Adrenal gland (tissue), 5 donors: ENCODE measurements at regions not wholly inside any gene's neighbourhood (a gene's known extent, or its start where the extent isn't known, plus 50 kb on each side); places are given as distances from the start of the nearest gene placed in this dataset.
A peak's percentile ranks its signal among the peaks of the same experiment; 100 is the strongest.

Source experiments
- POLR2A ChIP-seq, 2 donors: fragments of 450-650 bp; IDR thresholded peaks; one replicate each; pipeline ENCODE4 v1.6.1; 2017; ENCODE audit warnings: antibody characterized with exemption in 2 of 2, mild to moderate bottlenecking in 2 of 2, moderate library complexity in 1 of 2
- TF ChIP-seq, protein P1 (sequence below), 6 experiments: fragments of 450-650 bp in 4 of 6; fragments of 200-600 bp in 2 of 6; sonication (generic) in 1 of 6; IDR thresholded peaks; 1 replicate in 5 of 6; 2 replicates in 1 of 6; pipeline versions ENCODE4 v1.5.1 to v1.8.0; 2016 to 2021; ENCODE audit warnings: antibody characterized with exemption in 6 of 6, mild to moderate bottlenecking in 2 of 6, moderate library complexity in 1 of 6
- donor health status: DM: no; HTN: no; CAD: no.

DNA sequence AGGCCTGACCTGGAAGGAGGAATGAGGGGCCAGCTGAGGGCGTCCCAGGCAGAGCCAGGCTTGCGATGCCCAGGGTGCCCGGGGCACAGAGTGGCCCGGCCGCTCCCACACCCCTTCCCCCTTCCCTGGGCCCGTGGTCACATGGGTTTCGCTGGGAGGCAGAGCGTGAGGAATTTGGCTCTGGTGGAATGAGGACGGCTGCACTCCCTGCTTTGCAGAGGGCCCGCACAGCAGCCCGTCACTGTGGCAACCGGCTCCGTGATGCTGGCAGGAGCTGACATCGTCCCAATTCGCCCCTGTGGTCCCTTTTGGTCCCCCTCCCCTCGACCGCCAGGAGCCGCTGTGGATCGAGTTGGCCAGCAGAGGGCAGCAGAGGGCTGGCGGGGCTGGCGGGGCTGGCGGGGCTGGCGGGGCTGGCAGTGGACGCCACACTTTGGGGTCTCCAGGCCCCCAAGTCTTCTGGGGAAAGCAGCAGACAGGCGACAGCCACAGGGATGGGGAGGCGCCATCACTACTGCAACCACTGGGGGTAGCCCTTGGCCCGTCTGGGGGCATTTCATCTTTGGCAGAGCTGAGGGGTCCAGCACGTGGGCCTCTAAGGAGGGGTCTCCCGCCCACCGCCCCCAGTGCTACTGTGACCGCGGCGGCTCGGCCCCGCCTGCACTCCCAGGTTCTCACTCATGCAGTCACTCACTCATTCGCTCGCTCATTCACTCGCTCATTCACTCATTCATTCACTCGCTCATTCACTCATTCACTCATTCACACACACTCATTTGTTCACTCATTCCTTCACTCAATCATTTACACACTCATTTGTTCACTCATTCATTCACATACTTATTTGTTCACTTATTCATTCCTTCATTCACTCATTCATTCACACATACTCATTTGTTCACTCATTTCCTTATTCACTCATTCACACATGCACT is 49.7 kb upstream of the BHLHE23 start:
- TF ChIP-seq, protein P1, sequence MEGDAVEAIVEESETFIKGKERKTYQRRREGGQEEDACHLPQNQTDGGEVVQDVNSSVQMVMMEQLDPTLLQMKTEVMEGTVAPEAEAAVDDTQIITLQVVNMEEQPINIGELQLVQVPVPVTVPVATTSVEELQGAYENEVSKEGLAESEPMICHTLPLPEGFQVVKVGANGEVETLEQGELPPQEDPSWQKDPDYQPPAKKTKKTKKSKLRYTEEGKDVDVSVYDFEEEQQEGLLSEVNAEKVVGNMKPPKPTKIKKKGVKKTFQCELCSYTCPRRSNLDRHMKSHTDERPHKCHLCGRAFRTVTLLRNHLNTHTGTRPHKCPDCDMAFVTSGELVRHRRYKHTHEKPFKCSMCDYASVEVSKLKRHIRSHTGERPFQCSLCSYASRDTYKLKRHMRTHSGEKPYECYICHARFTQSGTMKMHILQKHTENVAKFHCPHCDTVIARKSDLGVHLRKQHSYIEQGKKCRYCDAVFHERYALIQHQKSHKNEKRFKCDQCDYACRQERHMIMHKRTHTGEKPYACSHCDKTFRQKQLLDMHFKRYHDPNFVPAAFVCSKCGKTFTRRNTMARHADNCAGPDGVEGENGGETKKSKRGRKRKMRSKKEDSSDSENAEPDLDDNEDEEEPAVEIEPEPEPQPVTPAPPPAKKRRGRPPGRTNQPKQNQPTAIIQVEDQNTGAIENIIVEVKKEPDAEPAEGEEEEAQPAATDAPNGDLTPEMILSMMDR (IDR thresholded peaks at IDR 0.05) = peak; percentile 69 to 86 (median 81)
- no peak for TF ChIP-seq POLR2A (IDR thresholded peaks at IDR 0.05)
